Renal cortical epithelial cell (primary cell): ENCODE measurements at regions not wholly inside any gene's neighbourhood (a gene's known extent, or its start where the extent isn't known, plus 50 kb on each side); places are given as distances from the start of the nearest gene placed in this dataset.

ENCODE experiments used
- DNase-seq: peaks from one replicate; pipeline ENCODE4 v3.0.0-alpha.2; 2011; ENCODE audit warnings: low read depth

DNA sequence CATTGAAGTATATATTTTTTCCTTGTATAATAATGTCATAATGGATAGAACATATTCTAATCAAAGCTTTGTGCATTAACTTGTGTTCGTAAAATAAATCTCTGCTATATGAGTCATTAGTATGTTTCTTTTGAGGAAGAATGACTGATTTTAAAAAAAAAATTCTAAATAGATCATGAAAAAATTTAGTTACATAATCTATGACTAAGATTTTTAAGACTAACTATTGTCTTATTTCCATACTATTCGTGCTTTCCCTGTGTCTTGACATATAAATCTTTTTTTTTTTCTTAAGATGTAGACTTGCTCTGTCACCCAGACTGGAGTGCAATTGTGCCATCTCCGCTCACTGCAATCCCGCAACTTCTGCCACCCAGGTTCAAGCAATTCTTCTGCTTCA is 226.1 kb downstream of the DSEL start:
- DNase-seq, result no peak

GRCh38 chr18:67285583-67285982 is 230.9 kb downstream of the DSEL start:
- DNase-seq, result no peak

GRCh38 chr18:67282796-67283195 is 233.7 kb downstream of the DSEL start:
- no peak for DNase-seq

- no peak for DNase-seq
Observed at GRCh38 chr18:67281746-67282145, 234.8 kb downstream of the DSEL start.

- DNase-seq, result no peak
Observed at GRCh38 chr18:67280486-67281242, 235.9 kb downstream of the DSEL start.

- DNase-seq, result no peak
Observed at GRCh38 chr18:67279988-67280387, 236.5 kb downstream of the DSEL start.

GRCh38 chr18:67278984-67279383 is 237.5 kb downstream of the DSEL start:
- no peak for DNase-seq

DNA sequence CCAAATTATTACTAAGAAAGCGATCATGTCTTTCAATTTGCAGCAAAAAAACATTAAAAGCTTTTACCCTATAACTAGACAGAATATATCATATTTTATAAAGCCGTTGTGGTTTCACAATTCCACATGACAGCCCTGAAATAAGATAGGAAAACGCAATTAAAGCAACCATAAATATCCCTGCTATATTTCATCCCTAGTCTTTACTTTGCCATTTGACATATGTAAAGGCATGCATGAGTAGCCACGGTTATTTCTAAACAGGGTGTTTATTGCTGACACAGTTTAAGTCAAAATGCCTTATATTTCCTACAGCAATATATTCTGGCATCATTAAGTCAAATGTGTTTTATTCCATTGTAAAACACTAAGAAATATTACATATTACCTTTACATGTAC is 239.9 kb downstream of the DSEL start:
- no peak for DNase-seq

- no peak for DNase-seq
Observed at GRCh38 chr18:67273288-67273687, 243.2 kb downstream of the DSEL start.

DNA sequence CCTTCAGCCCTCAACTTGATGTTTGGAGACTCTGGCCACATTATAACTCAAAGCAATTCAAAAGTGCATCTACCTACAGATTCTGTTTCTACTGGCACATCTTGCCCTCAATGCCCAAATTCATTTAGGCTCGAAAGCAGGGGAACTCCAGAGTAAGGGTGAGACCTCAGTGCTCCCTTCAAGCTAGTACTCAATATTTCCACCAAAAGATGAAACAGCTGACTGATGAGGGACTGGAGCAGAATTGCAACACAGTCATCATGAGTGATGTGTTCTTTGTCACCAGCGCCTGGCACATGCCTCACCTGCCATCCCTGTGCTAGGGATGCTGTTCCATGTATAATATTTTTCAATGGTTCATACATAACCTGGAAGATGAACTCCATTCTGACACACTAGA is 247.3 kb downstream of the DSEL start:
- no peak for DNase-seq

DNA sequence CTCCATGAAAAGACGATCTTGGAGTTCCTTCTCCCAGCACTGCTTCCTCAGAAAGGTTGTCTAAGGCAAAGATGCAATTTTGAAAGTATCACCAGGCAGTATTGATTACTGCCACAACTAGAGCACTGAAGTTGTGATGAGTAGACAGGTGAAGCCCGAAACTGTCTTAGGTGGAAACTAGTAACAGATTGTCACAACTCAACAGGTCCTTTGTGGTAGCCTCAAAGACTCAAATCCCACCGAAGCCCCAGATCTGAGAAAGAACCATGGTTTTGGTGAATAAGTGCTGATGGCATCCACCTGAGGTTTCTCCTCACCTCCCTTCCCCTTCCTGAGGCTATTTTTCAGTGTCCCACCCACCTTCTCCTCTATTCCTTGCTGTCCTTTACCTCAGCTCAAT is 248.0 kb downstream of the DSEL start:
- DNase-seq, result no peak

GRCh38 chr18:67266246-67267237 is 250.0 kb downstream of the DSEL start:
- peak; percentile 13 for DNase-seq

GRCh38 chr18:67265464-67266245 is 250.9 kb downstream of the DSEL start:
- peak; percentile 10 for DNase-seq

GRCh38 chr18:67261931-67262552 is 254.5 kb downstream of the DSEL start:
- no peak for DNase-seq

- no peak for DNase-seq
Observed at GRCh38 chr18:67260841-67261240, 255.7 kb downstream of the DSEL start.

DNA sequence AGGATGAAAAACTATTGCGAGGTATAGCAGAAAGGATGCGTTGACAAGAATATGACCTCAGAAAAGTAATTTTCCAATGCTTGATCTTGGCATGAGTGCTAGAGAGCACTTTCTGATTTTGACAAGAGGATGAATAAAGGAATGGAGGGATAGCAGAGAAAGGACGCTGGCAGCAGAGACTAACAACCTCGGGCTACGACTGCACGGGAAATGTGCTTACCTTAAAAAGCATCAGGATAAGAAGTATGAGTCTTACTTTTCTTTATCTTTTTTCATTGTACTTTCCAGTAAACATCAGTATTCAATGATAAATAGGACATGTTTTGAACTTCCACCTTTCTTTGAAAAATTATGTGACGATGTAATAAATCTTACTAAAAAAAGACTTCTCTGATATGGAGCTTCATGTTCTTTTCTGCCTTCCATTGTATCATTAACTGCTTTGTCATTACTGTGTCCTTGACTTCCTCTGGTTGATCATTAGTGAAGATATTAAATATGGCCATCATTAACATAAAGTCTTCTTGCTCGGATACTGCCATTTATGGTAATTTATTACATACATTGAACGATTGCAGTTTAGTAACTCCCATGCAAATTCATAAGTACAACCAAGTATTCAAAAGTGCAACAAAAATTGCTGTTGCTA is 265.6 kb downstream of the DSEL start:
- DNase-seq, result no peak

GRCh38 chr18:67243799-67244587 is 272.5 kb downstream of the DSEL start:
- peak; percentile 4 for DNase-seq

DNA sequence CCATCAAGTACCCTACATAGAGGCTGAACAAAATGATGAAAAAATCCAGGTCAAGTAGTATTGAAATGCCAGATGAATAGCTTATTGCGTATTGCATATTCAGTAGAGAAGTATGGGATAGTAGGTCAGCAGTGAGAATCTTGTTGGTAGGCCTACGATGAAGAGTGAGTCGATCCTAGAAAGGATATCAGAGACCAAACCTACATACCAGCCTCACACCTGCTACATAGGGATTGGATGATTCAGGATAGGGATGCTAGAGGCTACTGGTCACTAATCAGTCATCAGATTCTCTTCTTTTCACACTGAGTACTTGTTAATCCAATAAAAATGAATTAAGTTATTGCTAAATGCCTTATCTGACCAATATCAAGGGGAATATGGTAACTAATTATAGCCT is 274.5 kb downstream of the DSEL start:
- DNase-seq, result no peak

DNA sequence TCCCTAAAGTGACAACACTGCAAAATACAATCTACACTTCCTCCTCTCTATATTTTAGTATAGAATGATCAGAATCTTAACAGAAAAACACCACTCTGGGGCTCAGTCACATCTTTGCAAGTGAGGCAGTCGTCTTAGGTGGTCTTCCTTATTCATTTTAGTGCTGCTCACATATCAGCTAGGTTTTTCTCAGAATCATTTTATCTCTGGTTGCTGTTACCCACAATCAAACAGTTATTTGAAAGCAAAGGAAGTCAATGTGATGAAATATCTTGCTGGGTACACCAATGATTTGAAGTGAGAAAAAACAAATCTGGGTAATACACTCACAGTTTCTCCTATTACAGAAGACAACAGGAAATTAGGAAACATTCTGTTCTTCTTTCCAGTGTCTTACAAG is 275.2 kb downstream of the DSEL start:
- no peak for DNase-seq

DNA sequence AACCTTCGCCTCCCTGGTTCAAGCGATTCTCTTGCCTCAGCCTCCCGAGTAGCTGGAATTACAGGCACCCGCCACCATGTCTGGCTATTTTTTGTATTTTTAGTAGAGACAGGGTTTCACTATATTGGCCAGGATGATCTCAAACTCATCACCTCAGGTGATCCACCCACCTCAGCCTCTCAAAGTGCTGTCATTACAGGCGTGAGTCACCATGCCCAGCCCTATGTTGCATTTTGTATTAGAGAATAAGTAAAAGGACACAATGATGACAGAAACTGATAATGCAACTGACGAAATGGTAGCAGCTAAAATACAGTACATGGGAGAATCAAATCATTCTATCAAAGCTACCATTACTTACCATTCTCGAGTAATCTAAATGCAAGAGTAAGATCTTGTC is 276.7 kb downstream of the DSEL start:
- DNase-seq, result no peak
